OCI-LY1 (cell line): ENCODE measurements at regions not wholly inside any gene's neighbourhood (a gene's known extent, or its start where the extent isn't known, plus 50 kb on each side); places are given as distances from the start of the nearest gene placed in this dataset.

Experiments
- H2AFZ ChIP-seq: fragments of 200-600 bp; sonication (generic), shearing (Covaris generic); 2 replicates; pipeline ENCODE4 v1.6.0; 2014; ENCODE audit warnings: antibody characterized with exemption, mild to moderate bottlenecking, low read length
- H3F3A ChIP-seq: fragments of 200-600 bp; sonication (generic), shearing (Covaris generic); 2 replicates; pipeline ENCODE4 v1.6.0; 2014; ENCODE audit warnings: mild to moderate bottlenecking, antibody characterized with exemption, low read length, moderate library complexity; ENCODE audit not compliant: insufficient read depth
- H3K27ac ChIP-seq: fragments of 200-600 bp; sonication (generic); 2 replicates; pipeline ENCODE4 v1.5.1; 2014; ENCODE audit warnings: low read length, mixed run types, mild to moderate bottlenecking, low read depth; ENCODE audit not compliant: poor library complexity, severe bottlenecking
- H3K27me3 ChIP-seq: fragments of 200-600 bp; sonication (generic); 2 replicates; pipeline ENCODE4 v1.6.0; 2014; ENCODE audit warnings: antibody characterized with exemption, mild to moderate bottlenecking, low read length, moderate library complexity; ENCODE audit not compliant: insufficient read depth
- H3K36me3 ChIP-seq: fragments of 200-600 bp; sonication (generic); 2 replicates; pipeline ENCODE4 v1.6.1; 2014; ENCODE audit warnings: mild to moderate bottlenecking, antibody characterized with exemption, low read length, moderate library complexity, mixed read lengths; ENCODE audit not compliant: insufficient read depth
- H3K4me1 ChIP-seq: fragments of 200-600 bp; sonication (generic); 2 replicates; pipeline ENCODE4 v1.5.1; 2014; ENCODE audit warnings: mild to moderate bottlenecking, low read length, moderate library complexity; ENCODE audit not compliant: insufficient read depth, severe bottlenecking
- H3K4me2 ChIP-seq: fragments of 200-600 bp; sonication (generic), shearing (Covaris generic); 2 replicates; pipeline ENCODE4 v1.6.1; 2014; ENCODE audit warnings: low read length
- H3K4me3 ChIP-seq: fragments of 200-600 bp; sonication (generic); 2 replicates; pipeline ENCODE4 v1.5.1; 2014; ENCODE audit warnings: low read length, low read depth, mild to moderate bottlenecking, mixed read lengths; ENCODE audit not compliant: poor library complexity, severe bottlenecking
- H3K79me2 ChIP-seq: fragments of 200-600 bp; shearing (Covaris generic); 2 replicates; pipeline ENCODE4 v1.6.1; 2016; ENCODE audit warnings: mixed run types, low read length, mixed read lengths; ENCODE audit not compliant: insufficient read depth
- H3K9ac ChIP-seq: fragments of 200-600 bp; sonication (generic), shearing (Covaris generic); 2 replicates; pipeline ENCODE4 v1.6.1; 2014; ENCODE audit warnings: mild to moderate bottlenecking, low read length, mixed read lengths
- H3K9me2 ChIP-seq: fragments of 200-600 bp; sonication (generic), shearing (Covaris generic); 2 replicates; pipeline ENCODE4 v1.6.1; 2014; ENCODE audit warnings: low read depth, mild to moderate bottlenecking, low read length, mixed read lengths
- H3K9me3 ChIP-seq: fragments of 200-600 bp; shearing (Covaris generic); 2 replicates; pipeline ENCODE4 v1.6.1; 2014; ENCODE audit warnings: low read length, mixed read lengths
- H4K20me1 ChIP-seq: fragments of 200-600 bp; sonication (generic), shearing (Covaris generic); 2 replicates; pipeline ENCODE4 v1.6.0; 2016; ENCODE audit warnings: mild to moderate bottlenecking, low read length; ENCODE audit not compliant: insufficient read depth
- CTCF ChIP-seq: fragments of 200-600 bp; sonication (generic), shearing (Covaris generic); IDR thresholded peaks from 2 replicates; pipeline ENCODE4 v1.5.1; 2017; ENCODE audit warnings: mild to moderate bottlenecking, antibody characterized with exemption, low read length, moderate library complexity, mixed read lengths
- EZH2 ChIP-seq: fragments of 200-600 bp; sonication (generic), shearing (Covaris generic); IDR thresholded peaks from 2 replicates; pipeline ENCODE4 v1.8.0; 2017; ENCODE audit warnings: borderline replicate concordance, mixed run types, mild to moderate bottlenecking, antibody characterized with exemption, low read length, moderate library complexity, mixed read lengths

- no peak overlapping the region for H3K4me2 ChIP-seq
- no peak overlapping the region for H3K9ac ChIP-seq
- TF ChIP-seq EZH2 (no peak), CTCF (no peak)
- no peaks in the 10 kb centered on the region for H3K9me3 ChIP-seq
- H3F3A ChIP-seq, result no peaks in the 10 kb centered on the region
- no peaks in the 10 kb centered on the region for H3K9me2 ChIP-seq
- no peaks in the 10 kb centered on the region for H3K79me2 ChIP-seq
- no peaks in the 10 kb centered on the region for H3K4me1 ChIP-seq
- H4K20me1 ChIP-seq, result no peaks in the 10 kb centered on the region
- no peaks in the 10 kb centered on the region for H3K27me3 ChIP-seq
- H3K4me3 ChIP-seq, result no peak overlapping the region
- no peaks in the 10 kb centered on the region for H3K36me3 ChIP-seq
- H3K27ac ChIP-seq, result no peak overlapping the region
- H2AFZ ChIP-seq, result no peak overlapping the region
Measured at GRCh38 chr5:174352681-174353080, 307.2 kb downstream of the NSG2 start.

GRCh38 chr5:174354571-174354970, 309.1 kb downstream of the NSG2 start:
- TF ChIP-seq CTCF (no peak), EZH2 (no peak)
- H3K27ac ChIP-seq, result no peak overlapping the region
- no peaks in the 10 kb centered on the region for H3K27me3 ChIP-seq
- no peak overlapping the region for H2AFZ ChIP-seq
- no peak overlapping the region for H3K9ac ChIP-seq
- H3K4me3 ChIP-seq, result no peak overlapping the region
- H4K20me1 ChIP-seq, result no peaks in the 10 kb centered on the region
- H3K4me1 ChIP-seq, result no peaks in the 10 kb centered on the region
- no peaks in the 10 kb centered on the region for H3K36me3 ChIP-seq
- H3K9me2 ChIP-seq, result no peaks in the 10 kb centered on the region
- no peaks in the 10 kb centered on the region for H3K79me2 ChIP-seq
- H3F3A ChIP-seq, result no peaks in the 10 kb centered on the region
- H3K4me2 ChIP-seq, result no peak overlapping the region
- H3K9me3 ChIP-seq, result no peaks in the 10 kb centered on the region

- Histone ChIP-seq H3F3A (no peaks in the 10 kb centered on the region), H3K9ac (no peak overlapping the region), H3K4me2 (no peak overlapping the region), H3K27ac (no peak overlapping the region), H3K9me2 (no peaks in the 10 kb centered on the region), H3K36me3 (no peaks in the 10 kb centered on the region), H3K4me3 (no peak overlapping the region), H4K20me1 (no peaks in the 10 kb centered on the region), H3K4me1 (no peaks in the 10 kb centered on the region), H3K9me3 (no peaks in the 10 kb centered on the region), H3K79me2 (no peaks in the 10 kb centered on the region), H3K27me3 (no peaks in the 10 kb centered on the region), H2AFZ (no peak overlapping the region)
- TF ChIP-seq CTCF (no peak), EZH2 (no peak)
Measured at GRCh38 chr5:174355208-174355612, 309.7 kb downstream of the NSG2 start.
